Ovary (tissue), 3 donors: ENCODE measurements at regions not wholly inside any gene's neighbourhood (a gene's known extent, or its start where the extent isn't known, plus 50 kb on each side); places are given as distances from the start of the nearest gene placed in this dataset.

Experiments used
- EP300 ChIP-seq: sonication (generic); formaldehyde crosslinking; IDR thresholded peaks from one replicate; pipeline ENCODE4 v1.6.1; 2017; ENCODE audit warnings: antibody characterized with exemption
- POLR2A ChIP-seq: fragments of 450-650 bp; IDR thresholded peaks from one replicate; pipeline ENCODE4 v1.6.1; 2017; ENCODE audit warnings: antibody characterized with exemption, mild to moderate bottlenecking, moderate library complexity
- TF ChIP-seq, protein P1 (sequence below), 3 donors: fragments of 450-650 bp in 2 of 3; fragments of 200-600 bp in 1 of 3; IDR thresholded peaks; one replicate each; pipeline versions ENCODE4 v1.5.1 to v1.8.0; 2016 to 2022; ENCODE audit warnings: antibody characterized with exemption in 3 of 3, mild to moderate bottlenecking in 1 of 3
- donor health status: DM: no; HTN: no; CAD: no.

DNA sequence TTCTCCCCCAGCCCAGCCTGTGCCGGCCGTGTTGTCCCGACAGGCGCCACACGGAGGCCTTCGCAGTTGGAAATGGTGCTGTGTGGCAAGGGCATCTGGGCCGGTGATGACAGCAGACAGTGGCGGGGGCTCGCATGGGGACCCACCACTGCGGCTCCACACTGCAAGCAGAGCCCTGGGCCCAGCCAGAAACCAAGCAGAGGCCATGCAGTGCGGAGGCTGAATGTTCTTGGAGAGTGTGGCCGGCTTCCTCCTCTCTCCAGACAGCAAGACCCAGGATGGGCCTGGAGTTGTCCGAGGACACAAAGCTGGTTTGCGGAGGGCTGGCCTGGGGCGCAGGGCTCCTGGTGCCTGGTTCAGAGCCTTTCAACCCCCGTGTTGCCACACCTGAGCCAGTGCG, 104.6 kb downstream of the SIK1 start:
- TF ChIP-seq, protein P1, sequence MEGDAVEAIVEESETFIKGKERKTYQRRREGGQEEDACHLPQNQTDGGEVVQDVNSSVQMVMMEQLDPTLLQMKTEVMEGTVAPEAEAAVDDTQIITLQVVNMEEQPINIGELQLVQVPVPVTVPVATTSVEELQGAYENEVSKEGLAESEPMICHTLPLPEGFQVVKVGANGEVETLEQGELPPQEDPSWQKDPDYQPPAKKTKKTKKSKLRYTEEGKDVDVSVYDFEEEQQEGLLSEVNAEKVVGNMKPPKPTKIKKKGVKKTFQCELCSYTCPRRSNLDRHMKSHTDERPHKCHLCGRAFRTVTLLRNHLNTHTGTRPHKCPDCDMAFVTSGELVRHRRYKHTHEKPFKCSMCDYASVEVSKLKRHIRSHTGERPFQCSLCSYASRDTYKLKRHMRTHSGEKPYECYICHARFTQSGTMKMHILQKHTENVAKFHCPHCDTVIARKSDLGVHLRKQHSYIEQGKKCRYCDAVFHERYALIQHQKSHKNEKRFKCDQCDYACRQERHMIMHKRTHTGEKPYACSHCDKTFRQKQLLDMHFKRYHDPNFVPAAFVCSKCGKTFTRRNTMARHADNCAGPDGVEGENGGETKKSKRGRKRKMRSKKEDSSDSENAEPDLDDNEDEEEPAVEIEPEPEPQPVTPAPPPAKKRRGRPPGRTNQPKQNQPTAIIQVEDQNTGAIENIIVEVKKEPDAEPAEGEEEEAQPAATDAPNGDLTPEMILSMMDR (IDR thresholded peaks at IDR 0.05) = no peak
- TF ChIP-seq POLR2A = no peak
- TF ChIP-seq EP300 = no peak
